SKM-1 treated with dmso at 0.1 percent for 144 hours (cell line): ENCODE measurements at regions not wholly inside any gene's neighbourhood (a gene's known extent, or its start where the extent isn't known, plus 50 kb on each side); places are given as distances from the start of the nearest gene placed in this dataset.
A peak's percentile ranks its signal among the peaks of the same experiment; 100 is the strongest.

ENCODE experiments used
- DNase-seq: peaks from one replicate; lab custom pipeline; 2025; ENCODE audit not compliant: unreplicated experiment; lab: John Stamatoyannopoulos, UW

GRCh38 chr1:234940841-234941240 is 187.8 kb downstream of the TOMM20 start:
- no peak for DNase-seq

GRCh38 chr1:234938924-234939323 is 189.7 kb downstream of the TOMM20 start:
- DNase-seq, result no peak

- no peak for DNase-seq
Observed at GRCh38 chr1:234938135-234938534, 190.5 kb downstream of the TOMM20 start.

- no peak for DNase-seq
Observed at GRCh38 chr1:234936612-234937389, 191.8 kb downstream of the TOMM20 start.

- DNase-seq, result peak; percentile 76
Observed at GRCh38 chr1:234934611-234935033, 194.0 kb downstream of the TOMM20 start.

- peak; percentile 71 for DNase-seq
Observed at GRCh38 chr1:234933475-234933874, 195.2 kb downstream of the TOMM20 start.

- DNase-seq, result no peak
Observed at GRCh38 chr1:234932511-234933430, 195.9 kb downstream of the TOMM20 start.

- no peak for DNase-seq
Observed at GRCh38 chr1:234932106-234932505, 196.5 kb downstream of the TOMM20 start.

- DNase-seq, result no peak
Observed at GRCh38 chr1:234931404-234931973, 197.1 kb downstream of the TOMM20 start.

GRCh38 chr1:234929369-234929768 is 199.3 kb downstream of the TOMM20 start:
- no peak for DNase-seq

GRCh38 chr1:234928642-234929041 is 200.0 kb downstream of the TOMM20 start:
- DNase-seq, result no peak

- no peak for DNase-seq
Observed at GRCh38 chr1:234927971-234928640, 200.5 kb downstream of the TOMM20 start.

GRCh38 chr1:234927312-234927970 is 201.2 kb downstream of the TOMM20 start:
- no peak for DNase-seq

- no peak for DNase-seq
Observed at GRCh38 chr1:234926559-234927311, 201.9 kb downstream of the TOMM20 start.

- DNase-seq, result no peak
Observed at GRCh38 chr1:234926264-234926558, 202.4 kb downstream of the TOMM20 start.

GRCh38 chr1:234925440-234926263 is 203.0 kb downstream of the TOMM20 start:
- no peak for DNase-seq

- no peak for DNase-seq
Observed at GRCh38 chr1:234924450-234925355, 203.9 kb downstream of the TOMM20 start.

GRCh38 chr1:234923626-234924025 is 205.0 kb downstream of the TOMM20 start:
- DNase-seq, result no peak
